Spleen (tissue), 7 donors: ENCODE measurements at regions not wholly inside any gene's neighbourhood (a gene's known extent, or its start where the extent isn't known, plus 50 kb on each side); places are given as distances from the start of the nearest gene placed in this dataset.

ENCODE experiments used
- POLR2A ChIP-seq, 3 donors: fragments of 450-650 bp; IDR thresholded peaks; one replicate each; pipeline ENCODE4 v1.5.1; 2017; ENCODE audit warnings: antibody characterized with exemption in 3 of 3, mild to moderate bottlenecking in 1 of 3
- TF ChIP-seq, protein P1 (sequence below), 11 experiments: fragments of 200-600 bp in 7 of 11; fragments of 450-650 bp in 4 of 11; sonication (generic) in 4 of 11; IDR thresholded peaks in 8 of 11; conservative IDR thresholded peaks in 3 of 11; 1 replicate in 7 of 11; 2 replicates in 4 of 11; pipeline versions ENCODE4 v1.4.0 to v1.8.0; 2016 to 2021; ENCODE audit warnings: antibody characterized with exemption in 11 of 11, inconsistent platforms in 4 of 11, mild to moderate bottlenecking in 1 of 11
- donor health status: DM: no; HTN: no; CAD: no; lungs with moderate emphysema.
- donor health status: DM: no; HTN: no; CAD: no.
- donor health status: DM: no; HTN: no; CAD: no.

- no peak for TF ChIP-seq POLR2A (IDR thresholded peaks at IDR 0.05)
- TF ChIP-seq, protein P1, sequence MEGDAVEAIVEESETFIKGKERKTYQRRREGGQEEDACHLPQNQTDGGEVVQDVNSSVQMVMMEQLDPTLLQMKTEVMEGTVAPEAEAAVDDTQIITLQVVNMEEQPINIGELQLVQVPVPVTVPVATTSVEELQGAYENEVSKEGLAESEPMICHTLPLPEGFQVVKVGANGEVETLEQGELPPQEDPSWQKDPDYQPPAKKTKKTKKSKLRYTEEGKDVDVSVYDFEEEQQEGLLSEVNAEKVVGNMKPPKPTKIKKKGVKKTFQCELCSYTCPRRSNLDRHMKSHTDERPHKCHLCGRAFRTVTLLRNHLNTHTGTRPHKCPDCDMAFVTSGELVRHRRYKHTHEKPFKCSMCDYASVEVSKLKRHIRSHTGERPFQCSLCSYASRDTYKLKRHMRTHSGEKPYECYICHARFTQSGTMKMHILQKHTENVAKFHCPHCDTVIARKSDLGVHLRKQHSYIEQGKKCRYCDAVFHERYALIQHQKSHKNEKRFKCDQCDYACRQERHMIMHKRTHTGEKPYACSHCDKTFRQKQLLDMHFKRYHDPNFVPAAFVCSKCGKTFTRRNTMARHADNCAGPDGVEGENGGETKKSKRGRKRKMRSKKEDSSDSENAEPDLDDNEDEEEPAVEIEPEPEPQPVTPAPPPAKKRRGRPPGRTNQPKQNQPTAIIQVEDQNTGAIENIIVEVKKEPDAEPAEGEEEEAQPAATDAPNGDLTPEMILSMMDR (IDR thresholded peaks at IDR 0.05 in 8 of 11, conservative IDR thresholded peaks at IDR 0.05 in 3 of 11) = no peak
Observed at GRCh38 chr1:116309090-116309870, 63.8 kb upstream of the ATP1A1 start.
